Nephron (organoid): ENCODE measurements at regions not wholly inside any gene's neighbourhood (a gene's known extent, or its start where the extent isn't known, plus 50 kb on each side); places are given as distances from the start of the nearest gene placed in this dataset.
"Not testable (repeated sequence)": the region's sequence is repeated elsewhere in the genome, so short reads cannot be mapped to it uniquely, and the experiment has no call there.

Experiments used
- H3K27ac Mint-ChIP-seq, 3 experiments: 2 replicates each; pipeline ENCODE4 v1.8.0; 2020; ENCODE audit warnings: mixed read lengths in 3 of 3, mild to moderate bottlenecking in 2 of 3, moderate library complexity in 1 of 3
- H3K27me3 Mint-ChIP-seq: 2 replicates; pipeline ENCODE4 v1.8.0; 2021; ENCODE audit warnings: low read depth, mild to moderate bottlenecking, moderate library complexity, mixed read lengths
- H3K36me3 Mint-ChIP-seq: 2 replicates; pipeline ENCODE4 v1.8.0; 2020; ENCODE audit warnings: low read depth, mixed read lengths
- H3K4me1 Mint-ChIP-seq: 2 replicates; pipeline ENCODE4 v1.8.0; 2020; ENCODE audit warnings: mixed read lengths
- H3K4me3 Mint-ChIP-seq, 3 experiments: 2 replicates each; pipeline ENCODE4 v1.8.0; 2020; ENCODE audit warnings: mild to moderate bottlenecking in 3 of 3, mixed read lengths in 3 of 3, moderate library complexity in 2 of 3
- H3K9me3 Mint-ChIP-seq: 2 replicates; pipeline ENCODE4 v1.8.0; 2020; ENCODE audit warnings: mixed read lengths
- TF ChIP-seq, protein P1 (sequence below), 3 experiments: fragments of 200-600 bp; sonication (generic); IDR thresholded peaks; one replicate each; pipeline ENCODE4 v1.5.0; 2021; ENCODE audit warnings: antibody characterized with exemption in 3 of 3; ENCODE audit not compliant: unreplicated experiment in 3 of 3

DNA sequence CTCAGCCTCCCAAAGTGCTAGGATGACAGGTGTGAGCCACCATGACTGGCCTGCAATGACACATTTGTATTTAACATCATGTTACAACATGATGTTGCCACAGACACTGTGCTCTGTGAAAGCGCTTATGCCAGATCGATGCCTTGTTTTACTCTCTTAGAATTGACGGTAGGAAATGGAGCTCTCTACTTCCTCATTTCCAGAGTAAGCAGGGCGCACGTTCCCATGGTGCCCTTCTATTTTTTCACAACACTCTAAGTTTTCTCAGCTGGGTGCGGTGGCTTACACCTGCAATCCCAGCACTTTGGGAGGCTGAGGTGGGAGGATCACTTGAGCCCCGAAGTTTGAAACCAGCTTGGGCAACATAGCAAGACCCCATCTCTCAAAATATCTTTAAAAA, 60.7 kb upstream of the DHRSX start:
- Mint-ChIP-seq H3K9me3 (no peaks in the 10 kb centered on the region), H3K27me3 (peaks cover 5% of the 10 kb centered on the region), H3K36me3 (no peaks in the 10 kb centered on the region), H3K27ac (no peak overlapping the region), H3K4me1 (no peaks in the 10 kb centered on the region), H3K4me3 (no peak overlapping the region)
- TF ChIP-seq, protein P1, sequence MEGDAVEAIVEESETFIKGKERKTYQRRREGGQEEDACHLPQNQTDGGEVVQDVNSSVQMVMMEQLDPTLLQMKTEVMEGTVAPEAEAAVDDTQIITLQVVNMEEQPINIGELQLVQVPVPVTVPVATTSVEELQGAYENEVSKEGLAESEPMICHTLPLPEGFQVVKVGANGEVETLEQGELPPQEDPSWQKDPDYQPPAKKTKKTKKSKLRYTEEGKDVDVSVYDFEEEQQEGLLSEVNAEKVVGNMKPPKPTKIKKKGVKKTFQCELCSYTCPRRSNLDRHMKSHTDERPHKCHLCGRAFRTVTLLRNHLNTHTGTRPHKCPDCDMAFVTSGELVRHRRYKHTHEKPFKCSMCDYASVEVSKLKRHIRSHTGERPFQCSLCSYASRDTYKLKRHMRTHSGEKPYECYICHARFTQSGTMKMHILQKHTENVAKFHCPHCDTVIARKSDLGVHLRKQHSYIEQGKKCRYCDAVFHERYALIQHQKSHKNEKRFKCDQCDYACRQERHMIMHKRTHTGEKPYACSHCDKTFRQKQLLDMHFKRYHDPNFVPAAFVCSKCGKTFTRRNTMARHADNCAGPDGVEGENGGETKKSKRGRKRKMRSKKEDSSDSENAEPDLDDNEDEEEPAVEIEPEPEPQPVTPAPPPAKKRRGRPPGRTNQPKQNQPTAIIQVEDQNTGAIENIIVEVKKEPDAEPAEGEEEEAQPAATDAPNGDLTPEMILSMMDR (IDR thresholded peaks at IDR 0.05; ENCODE audit: unreplicated experiment in 3 of 3) = no peak

DNA sequence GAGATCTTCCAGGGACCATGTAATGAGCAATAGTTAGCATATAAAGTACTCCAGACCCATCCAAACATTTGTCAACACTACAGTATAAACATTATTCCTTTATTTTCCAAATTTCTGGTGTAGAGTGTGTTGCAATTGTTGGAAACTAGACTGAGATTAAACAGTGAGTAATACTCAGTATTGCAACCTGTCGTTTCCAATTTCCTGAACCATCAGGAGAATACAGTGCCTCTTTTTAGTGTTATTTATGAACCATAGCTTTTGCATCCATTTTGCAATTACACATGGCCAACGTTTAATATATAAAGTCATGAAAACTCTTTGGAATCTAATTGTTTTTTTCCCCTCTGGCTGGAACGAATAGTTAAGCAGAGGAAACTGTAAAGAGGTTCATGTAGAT, 58.3 kb upstream of the DHRSX start:
- no peak overlapping the region for H3K4me3 Mint-ChIP-seq
- no peaks in the 10 kb centered on the region for H3K36me3 Mint-ChIP-seq
- H3K4me1 Mint-ChIP-seq = no peaks in the 10 kb centered on the region

DNA sequence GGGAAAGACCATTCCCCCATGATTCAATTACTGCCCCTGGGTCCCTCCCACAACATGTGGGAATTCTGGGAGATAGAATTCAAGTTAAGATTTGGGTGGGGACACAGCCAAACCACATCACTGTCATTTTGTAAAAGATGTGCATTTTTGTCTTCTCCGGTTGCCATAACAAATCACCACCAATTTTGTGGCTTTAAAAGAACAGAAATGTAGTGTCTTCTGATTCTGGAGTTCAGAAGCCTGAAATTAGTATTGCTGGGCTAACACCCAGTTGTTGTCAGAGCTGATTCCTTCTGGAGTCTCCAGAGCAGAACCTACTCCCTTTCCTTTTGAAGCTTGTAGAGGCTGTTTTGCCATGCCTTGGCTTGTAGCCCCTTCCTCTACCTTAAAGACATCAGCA, 54.1 kb upstream of the DHRSX start:
- H3K27ac Mint-ChIP-seq = no peak overlapping the region
- peaks cover 3% of the 10 kb centered on the region for H3K9me3 Mint-ChIP-seq
- TF ChIP-seq, protein P1 (IDR thresholded peaks at IDR 0.05; ENCODE audit: unreplicated experiment in 3 of 3) = no peak
- no peak overlapping the region for H3K4me3 Mint-ChIP-seq
- H3K27me3 Mint-ChIP-seq = peaks cover 5% of the 10 kb centered on the region
- peaks cover 16% of the 10 kb centered on the region for H3K4me1 Mint-ChIP-seq
- no peaks in the 10 kb centered on the region for H3K36me3 Mint-ChIP-seq

More for the DNA sequence above, 58.3 kb upstream of the DHRSX start:
- Mint-ChIP-seq H3K27me3 (peaks cover 5% of the 10 kb centered on the region), H3K27ac (no peak overlapping the region), H3K9me3 (peaks cover 3% of the 10 kb centered on the region)
- TF ChIP-seq, protein P1 (IDR thresholded peaks at IDR 0.05; ENCODE audit: unreplicated experiment in 3 of 3) = no peak

DNA sequence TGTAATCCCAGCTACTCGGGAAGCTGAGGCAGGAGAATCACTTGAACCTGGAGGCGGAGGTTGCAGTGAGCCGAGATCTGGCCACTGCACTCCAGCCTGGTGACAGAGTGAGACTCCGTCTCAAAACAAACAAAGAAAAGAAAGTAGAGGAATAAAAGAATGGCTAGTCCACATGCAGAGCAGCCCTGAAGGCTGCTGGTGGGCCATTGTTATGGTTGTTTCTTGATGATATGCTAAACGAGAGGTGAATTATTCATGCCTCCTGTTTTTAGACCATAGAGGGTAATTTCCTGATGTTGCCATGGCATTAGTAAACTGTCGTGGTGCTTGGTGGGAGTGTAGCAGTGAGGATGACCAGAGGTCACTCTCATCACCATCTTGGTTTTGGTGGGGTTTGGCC, 53.3 kb upstream of the DHRSX start:
- H3K4me3 Mint-ChIP-seq, H3K27ac Mint-ChIP-seq, H3K9me3 Mint-ChIP-seq, H3K27me3 Mint-ChIP-seq, H3K36me3 Mint-ChIP-seq: not testable (repeated sequence)
- peaks cover 24% of the 10 kb centered on the region for H3K4me1 Mint-ChIP-seq

DNA sequence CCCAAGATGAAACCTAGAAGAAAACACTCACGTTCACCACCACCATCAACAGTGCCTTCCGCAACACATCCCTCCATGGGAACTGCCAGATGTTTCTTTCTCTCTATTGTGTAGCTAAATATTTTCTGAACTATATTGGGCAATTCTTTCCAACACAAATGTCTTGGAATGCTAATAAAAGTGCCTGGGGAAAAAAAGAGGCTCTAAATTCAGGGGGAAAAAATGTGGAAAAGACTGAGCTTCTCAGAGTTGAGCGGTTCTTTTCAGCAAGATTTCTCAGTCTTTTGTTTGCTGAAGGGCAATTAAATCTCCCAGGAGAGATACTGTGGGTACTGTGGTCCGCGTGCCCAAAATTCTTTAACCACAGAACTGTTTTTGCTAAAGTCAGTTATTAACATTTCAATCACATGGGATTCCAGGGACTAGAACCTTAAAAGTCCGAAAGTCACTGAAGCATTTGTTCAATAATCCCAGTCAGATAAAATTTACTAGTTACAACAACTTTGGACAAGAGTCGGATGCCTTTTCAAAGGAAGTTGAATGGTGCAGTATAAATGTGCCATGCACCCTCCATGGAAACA, 51.9 kb upstream of the DHRSX start:
- TF ChIP-seq, protein P1 (IDR thresholded peaks at IDR 0.05; ENCODE audit: unreplicated experiment in 3 of 3) = no peak
- H3K4me3 Mint-ChIP-seq = no peak overlapping the region
- H3K4me1 Mint-ChIP-seq = peaks cover 32% of the 10 kb centered on the region
- H3K9me3 Mint-ChIP-seq = peaks cover 3% of the 10 kb centered on the region
- H3K36me3 Mint-ChIP-seq = no peaks in the 10 kb centered on the region
- H3K27me3 Mint-ChIP-seq = no peaks in the 10 kb centered on the region
- H3K27ac Mint-ChIP-seq = peak overlapping the region; percentile 14 to 59 (median 51)

DNA sequence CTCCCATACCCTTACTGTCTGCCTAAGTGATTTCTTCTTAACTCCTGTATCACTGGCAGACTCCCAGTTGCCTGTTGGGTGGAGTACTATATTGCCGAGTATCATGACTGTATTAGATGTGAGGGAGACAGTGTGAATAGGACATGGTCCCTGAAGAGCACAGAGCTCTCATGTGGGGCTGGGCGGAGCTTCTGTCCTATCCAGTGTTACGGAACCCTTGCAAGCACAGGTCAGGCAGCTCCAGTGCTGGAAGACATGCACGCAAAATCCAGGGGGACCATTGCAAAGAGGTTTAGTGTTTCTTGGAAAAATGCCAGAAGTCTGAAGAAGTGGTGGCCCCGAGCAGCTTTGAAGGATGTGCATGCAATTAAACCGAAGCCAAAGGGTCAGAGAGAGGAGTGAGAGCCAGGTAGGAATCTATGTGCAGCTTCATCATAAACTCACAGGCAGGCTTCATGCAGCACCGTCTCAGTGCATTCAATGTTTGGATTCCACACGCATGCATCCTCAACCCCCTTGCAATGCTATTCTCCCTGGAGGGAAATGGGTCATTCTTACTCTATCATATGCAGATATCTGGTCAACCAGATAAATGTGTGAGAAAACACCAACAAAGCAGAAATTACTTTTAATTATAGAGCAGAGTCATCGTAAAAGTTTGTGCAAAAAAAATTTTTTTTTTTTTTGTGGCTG, 49.7 kb upstream of the DHRSX start:
- peaks cover 7% of the 10 kb centered on the region for H3K27me3 Mint-ChIP-seq
- TF ChIP-seq, protein P1 (IDR thresholded peaks at IDR 0.05; ENCODE audit: unreplicated experiment in 3 of 3) = no peak

More for the DNA sequence above, 49.7 kb upstream of the DHRSX start:
- Mint-ChIP-seq H3K4me3 (no peak overlapping the region), H3K9me3 (peaks cover 12% of the 10 kb centered on the region), H3K4me1 (peaks cover 32% of the 10 kb centered on the region), H3K27ac (peak overlapping the region; percentile 40 to 59 (median 44)), H3K36me3 (no peaks in the 10 kb centered on the region)
